Right ventricle myocardium superior (tissue), 1 donor: ENCODE measurements at regions not wholly inside any gene's neighbourhood (a gene's known extent, or its start where the extent isn't known, plus 50 kb on each side); places are given as distances from the start of the nearest gene placed in this dataset.

Experiments
- ATAC-seq: fragments of 200-7000 bp; cut with Tn5 transposase; one replicate; pipeline ENCODE4 v1.9.1; 2020; ENCODE audit warnings: mild to moderate bottlenecking; ENCODE audit not compliant: poor library complexity
- DNase-seq: peaks from one replicate; pipeline ENCODE4 v3.0.0-alpha.2; 2020
- intact Hi-C: fragments of 100-400 bp; cut with DNase I; formaldehyde crosslinking; loops from one replicate; pipeline ENCODE4 v1.11.2; 2022
- donor health status: DM: no; HTN: yes; CAD: no; lungs with severe emphysema.

- intact Hi-C loops, result no loop called here
- ATAC-seq (no peak), DNase-seq (no peak)
Observed at GRCh38 chr16:6360641-6361040, 972.0 kb upstream of the RBFOX1 start.

GRCh38 chr16:6356911-6357310 lies 975.7 kb upstream of the RBFOX1 start:
- ATAC-seq (no peak), DNase-seq (no peak)
- intact Hi-C loops, result no loop called here

GRCh38 chr16:6349725-6350124 lies 982.9 kb upstream of the RBFOX1 start:
- intact Hi-C loops, result no loop called here
- no peak for DNase-seq
- no peak for ATAC-seq

- ATAC-seq (no peak), DNase-seq (no peak)
- intact Hi-C loops, result no loop called here
Observed at GRCh38 chr16:6345090-6345489, 987.6 kb upstream of the RBFOX1 start.

GRCh38 chr16:6343157-6343556 lies 989.5 kb upstream of the RBFOX1 start:
- no peak for DNase-seq
- intact Hi-C loops, result no loop called here
- no peak for ATAC-seq

- intact Hi-C loops, result no loop called here
- DNase-seq (no peak), ATAC-seq (no peak)
Observed at GRCh38 chr16:6341981-6342380, 990.7 kb upstream of the RBFOX1 start.

- intact Hi-C loops, result no loop called here
- DNase-seq (no peak), ATAC-seq (no peak)
Observed at GRCh38 chr16:6335072-6335471, 997.6 kb upstream of the RBFOX1 start.

- no peak for ATAC-seq
- intact Hi-C loops, result no loop called here
- no peak for DNase-seq
Observed at GRCh38 chr16:6331770-6332169, 1000.9 kb upstream of the RBFOX1 start.

GRCh38 chr16:6317934-6318333 lies 1014.7 kb upstream of the RBFOX1 start:
- ATAC-seq (no peak), DNase-seq (no peak)
- intact Hi-C loops, result no loop called here

GRCh38 chr16:6309271-6309670 lies 1023.4 kb upstream of the RBFOX1 start:
- DNase-seq (no peak), ATAC-seq (no peak)
- intact Hi-C loops, result no loop called here

GRCh38 chr16:6308176-6308575 lies 1024.5 kb upstream of the RBFOX1 start:
- intact Hi-C loops, result no loop called here
- DNase-seq (no peak), ATAC-seq (no peak)

- intact Hi-C loops, result no loop called here
- DNase-seq (no peak), ATAC-seq (no peak)
Observed at GRCh38 chr16:6300523-6300922, 1032.1 kb upstream of the RBFOX1 start.

- intact Hi-C loops, result no loop called here
- no peak for ATAC-seq
- no peak for DNase-seq
Observed at GRCh38 chr16:6297666-6298410, 1034.8 kb upstream of the RBFOX1 start.

GRCh38 chr16:6286176-6286575 lies 1046.5 kb upstream of the RBFOX1 start:
- intact Hi-C loops, result no loop called here
- ATAC-seq (no peak), DNase-seq (no peak)

GRCh38 chr16:6284731-6285130 lies 1047.9 kb upstream of the RBFOX1 start:
- DNase-seq (no peak), ATAC-seq (no peak)
- intact Hi-C loops, result no loop called here

GRCh38 chr16:6281994-6282393 lies 1050.7 kb upstream of the RBFOX1 start:
- intact Hi-C loops, result no loop called here
- ATAC-seq, result no peak
- DNase-seq, result no peak

GRCh38 chr16:6281274-6281673 lies 1051.4 kb upstream of the RBFOX1 start:
- no peak for ATAC-seq
- DNase-seq, result no peak
- intact Hi-C loops, result no loop called here

- intact Hi-C loops, result no loop called here
- ATAC-seq (no peak), DNase-seq (no peak)
Observed at GRCh38 chr16:6280055-6280454, 1052.6 kb upstream of the RBFOX1 start.

GRCh38 chr16:6279286-6279685 lies 1053.4 kb upstream of the RBFOX1 start:
- intact Hi-C loops, result no loop called here
- ATAC-seq, result no peak
- DNase-seq, result no peak

GRCh38 chr16:6274351-6274750 lies 1058.3 kb upstream of the RBFOX1 start:
- intact Hi-C loops, result no loop called here
- ATAC-seq (no peak), DNase-seq (no peak)

GRCh38 chr16:6267682-6268081 lies 1065.0 kb upstream of the RBFOX1 start:
- DNase-seq (no peak), ATAC-seq (no peak)
- intact Hi-C loops, result no loop called here
